GM12865 (cell line): ENCODE measurements at regions not wholly inside any gene's neighbourhood (a gene's known extent, or its start where the extent isn't known, plus 50 kb on each side); places are given as distances from the start of the nearest gene placed in this dataset.
A peak's percentile ranks its signal among the peaks of the same experiment; 100 is the strongest.

Experiments used
- DNase-seq: peaks from one replicate; pipeline ENCODE4 v3.0.0; 2010; ENCODE audit warnings: low read depth
- H3K4me3 ChIP-seq: 2 replicates; pipeline ENCODE4 v1.5.1; 2011; ENCODE audit warnings: mild to moderate bottlenecking, low read depth, low read length, control low read depth
- TF ChIP-seq, protein P1 (sequence below): IDR thresholded peaks from 2 replicates; pipeline ENCODE4 v1.5.1; 2011; ENCODE audit warnings: low read length, control low read depth, low read depth, inconsistent platforms; ENCODE audit not compliant: insufficient read depth; ENCODE audit errors: missing control alignments

DNA sequence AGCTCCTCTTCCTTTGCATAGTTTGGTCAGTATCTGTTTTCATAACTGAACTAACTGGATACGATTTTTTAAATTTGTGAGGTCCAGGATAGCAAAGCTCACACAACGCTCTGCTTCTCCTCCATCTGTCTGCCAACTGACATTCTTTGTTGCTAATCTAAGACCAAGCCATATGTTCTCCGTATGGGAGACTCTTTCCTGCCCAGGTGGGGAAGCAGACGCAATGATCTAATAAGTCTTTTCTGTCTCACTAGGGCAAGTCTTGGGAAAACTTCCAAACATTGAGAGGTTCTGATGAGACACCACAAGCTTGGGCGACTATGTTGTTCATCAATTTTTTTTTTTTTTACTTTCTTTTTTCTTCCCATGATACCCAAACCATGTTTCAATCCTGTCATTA, 558.5 kb downstream of the EFNA5 start:
- no peak overlapping the region for H3K4me3 ChIP-seq
- DNase-seq = no peak
- TF ChIP-seq, protein P1, sequence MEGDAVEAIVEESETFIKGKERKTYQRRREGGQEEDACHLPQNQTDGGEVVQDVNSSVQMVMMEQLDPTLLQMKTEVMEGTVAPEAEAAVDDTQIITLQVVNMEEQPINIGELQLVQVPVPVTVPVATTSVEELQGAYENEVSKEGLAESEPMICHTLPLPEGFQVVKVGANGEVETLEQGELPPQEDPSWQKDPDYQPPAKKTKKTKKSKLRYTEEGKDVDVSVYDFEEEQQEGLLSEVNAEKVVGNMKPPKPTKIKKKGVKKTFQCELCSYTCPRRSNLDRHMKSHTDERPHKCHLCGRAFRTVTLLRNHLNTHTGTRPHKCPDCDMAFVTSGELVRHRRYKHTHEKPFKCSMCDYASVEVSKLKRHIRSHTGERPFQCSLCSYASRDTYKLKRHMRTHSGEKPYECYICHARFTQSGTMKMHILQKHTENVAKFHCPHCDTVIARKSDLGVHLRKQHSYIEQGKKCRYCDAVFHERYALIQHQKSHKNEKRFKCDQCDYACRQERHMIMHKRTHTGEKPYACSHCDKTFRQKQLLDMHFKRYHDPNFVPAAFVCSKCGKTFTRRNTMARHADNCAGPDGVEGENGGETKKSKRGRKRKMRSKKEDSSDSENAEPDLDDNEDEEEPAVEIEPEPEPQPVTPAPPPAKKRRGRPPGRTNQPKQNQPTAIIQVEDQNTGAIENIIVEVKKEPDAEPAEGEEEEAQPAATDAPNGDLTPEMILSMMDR = no peak

DNA sequence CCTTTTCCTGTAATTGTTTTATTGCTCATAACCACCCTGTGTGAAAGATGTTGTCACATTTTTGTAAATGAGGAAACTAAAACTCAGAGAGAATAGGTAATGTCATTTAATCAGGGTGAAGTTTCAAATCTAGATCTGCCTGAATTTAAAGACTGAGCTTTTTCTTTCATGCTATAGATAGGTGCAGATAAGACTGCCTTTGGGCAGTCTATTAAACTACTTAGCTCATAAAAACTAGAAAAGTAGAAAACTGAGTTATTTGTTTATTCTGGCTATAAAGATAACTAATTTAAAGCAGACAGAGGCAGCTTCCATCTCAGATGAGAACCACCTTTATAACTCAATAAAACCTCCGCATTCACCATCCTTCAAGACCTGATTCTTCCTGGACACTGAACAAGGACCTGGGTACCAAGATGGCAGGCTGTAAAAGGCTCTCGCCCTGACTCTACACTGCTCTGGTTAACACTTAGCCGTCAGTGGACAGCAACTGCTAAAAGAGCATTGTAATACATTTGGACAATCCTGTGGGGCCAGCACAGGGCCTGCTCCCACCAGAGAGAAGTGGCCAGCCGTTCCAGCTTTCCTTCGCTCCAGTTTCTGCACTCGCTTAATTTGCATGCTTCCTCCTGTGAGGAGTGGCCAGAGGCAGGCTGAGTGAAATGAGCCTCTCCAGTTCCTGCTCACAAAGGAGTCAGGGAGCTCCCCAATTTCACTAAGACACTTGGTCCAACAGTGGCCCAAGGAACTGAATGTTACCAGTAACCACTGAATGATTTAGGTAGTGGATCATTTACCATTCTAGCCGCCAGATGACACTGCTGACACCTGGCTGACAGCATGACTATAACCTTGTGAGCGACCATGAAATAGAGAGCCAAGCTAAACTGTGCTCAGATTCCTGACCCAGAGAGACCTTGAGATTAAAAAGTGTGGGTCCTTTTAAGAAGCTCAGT, 566.4 kb downstream of the EFNA5 start:
- peak; percentile 57 for DNase-seq
- H3K4me3 ChIP-seq = no peak overlapping the region
- TF ChIP-seq, protein P1 = peak; percentile 53

DNA sequence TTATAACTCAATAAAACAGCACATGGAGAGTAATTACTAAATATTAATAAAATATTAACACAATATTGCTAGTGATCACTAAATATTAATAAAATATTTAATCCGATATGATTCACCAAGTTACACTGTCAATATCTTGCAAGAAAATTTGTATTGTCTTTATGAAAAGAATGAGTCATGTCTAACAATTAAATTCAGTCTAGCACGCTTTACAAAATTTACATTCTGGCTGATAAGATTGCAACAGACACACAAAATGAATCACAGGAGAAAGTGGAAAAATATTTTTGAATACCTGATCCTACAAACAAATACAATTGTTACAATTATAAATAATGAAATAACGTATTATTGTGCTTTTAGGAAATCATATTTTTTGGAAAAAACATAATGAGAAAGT, 567.2 kb downstream of the EFNA5 start:
- no peak overlapping the region for H3K4me3 ChIP-seq
- TF ChIP-seq, protein P1 = no peak
- DNase-seq = no peak

DNA sequence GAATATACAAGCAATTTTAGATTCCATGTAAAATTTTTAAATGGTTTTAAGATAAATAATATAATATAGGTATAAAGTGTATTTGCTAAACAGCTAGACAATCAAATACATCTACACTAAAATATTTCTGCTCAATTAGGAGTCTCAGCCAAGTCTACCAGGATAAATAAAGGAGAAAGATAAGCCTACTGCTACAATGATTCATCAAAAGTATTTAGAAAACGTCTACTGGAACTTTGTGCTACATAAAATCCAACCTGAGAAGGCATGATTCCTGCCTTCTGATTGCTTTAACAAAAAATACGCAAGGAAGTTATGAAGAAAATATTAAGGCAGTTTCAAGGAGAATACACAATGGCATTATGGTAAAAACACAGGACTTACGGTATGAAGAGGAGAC, 570.6 kb downstream of the EFNA5 start:
- no peak for DNase-seq
- TF ChIP-seq, protein P1 = no peak
- no peak overlapping the region for H3K4me3 ChIP-seq

DNA sequence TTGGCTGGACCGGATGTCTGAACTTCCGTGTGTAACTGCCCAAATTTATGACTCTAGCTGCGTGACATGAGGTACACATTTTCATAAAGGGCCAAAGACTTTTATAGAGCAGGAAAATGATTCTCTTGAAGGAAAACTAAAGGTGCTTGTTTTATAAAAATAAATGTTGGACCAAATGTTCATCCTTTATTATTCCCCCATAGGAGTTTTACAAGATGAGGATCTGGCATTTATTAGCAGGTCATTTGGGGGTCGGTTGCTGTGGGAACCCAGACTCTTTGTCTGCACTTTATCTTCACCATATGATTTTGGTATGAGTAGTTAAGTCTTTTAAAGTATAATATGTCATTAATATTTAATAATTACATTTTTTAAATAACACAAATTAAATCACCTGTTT, 571.2 kb downstream of the EFNA5 start:
- TF ChIP-seq, protein P1 = no peak
- no peak for DNase-seq
- no peak overlapping the region for H3K4me3 ChIP-seq

DNA sequence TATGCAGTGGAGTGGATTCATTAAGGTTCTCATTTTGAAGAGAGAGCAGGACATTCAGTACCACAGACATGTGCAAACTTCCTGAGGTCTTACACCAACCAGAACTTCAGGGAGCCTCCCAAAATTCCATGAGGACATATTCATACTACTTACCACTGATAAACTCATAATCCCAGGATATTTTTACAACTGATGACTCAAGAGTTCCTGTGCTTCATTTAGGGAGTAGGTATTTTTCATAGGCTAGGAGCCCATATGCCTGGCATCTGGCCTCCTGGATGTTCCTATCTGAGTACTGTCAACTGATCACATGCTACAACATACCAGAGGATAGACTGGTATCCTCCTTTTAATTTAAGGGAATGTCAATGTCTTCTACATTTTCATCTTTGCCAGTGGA, 578.0 kb downstream of the EFNA5 start:
- DNase-seq = no peak
- H3K4me3 ChIP-seq = no peak overlapping the region
- TF ChIP-seq, protein P1 = no peak
